Urinary bladder (tissue), 3 donors: ENCODE measurements at regions not wholly inside any gene's neighbourhood (a gene's known extent, or its start where the extent isn't known, plus 50 kb on each side); places are given as distances from the start of the nearest gene placed in this dataset.
"Not testable (repeated sequence)": the region's sequence is repeated elsewhere in the genome, so short reads cannot be mapped to it uniquely, and the experiment has no call there.

ENCODE experiments used
- DNase-seq: peaks from one replicate; pipeline ENCODE4 v3.0.0-alpha.2; 2015; ENCODE audit errors: extremely low spot score
- H3K27ac ChIP-seq: one replicate; pipeline ENCODE4 v1.5.1; 2013; ENCODE audit warnings: low read depth, mild to moderate bottlenecking, moderate library complexity
- H3K36me3 ChIP-seq: one replicate; pipeline ENCODE4 v1.6.1; 2013; ENCODE audit warnings: mild to moderate bottlenecking, moderate library complexity; ENCODE audit not compliant: insufficient read depth
- H3K4me1 ChIP-seq: one replicate; pipeline ENCODE4 v1.6.1; 2013; ENCODE audit warnings: mild to moderate bottlenecking, moderate library complexity; ENCODE audit not compliant: insufficient read depth
- H3K4me3 ChIP-seq: one replicate; pipeline ENCODE4 v1.5.1; 2013; ENCODE audit warnings: low read depth, low read length
- WGBS: extraction: QIAGEN DNeasy Blood & Tissue Kit; methylation state at CpG from one replicate; pipeline ENCODE4 v1.1.7; 2013; 5-methylcytosine and 5-hydroxymethylcytosine counted together
- donor health status: healthy with polysubstance abuse.
- donor health status: healthy.

GRCh38 chr4:59704616-59705015 is 1495.5 kb upstream of the ADGRL3 start:
- no peak overlapping the region for H3K27ac ChIP-seq
- H3K36me3 ChIP-seq, result no peaks in the 10 kb centered on the region
- H3K4me3 ChIP-seq, result peak overlapping the region; percentile 9
- WGBS, result 75% methylated on average over 5 of the region's 5 CpGs
- DNase-seq, result no peak
- H3K4me1 ChIP-seq, result no peaks in the 10 kb centered on the region

GRCh38 chr4:59712470-59712869 is 1487.7 kb upstream of the ADGRL3 start:
- Histone ChIP-seq H3K4me1 (no peaks in the 10 kb centered on the region), H3K27ac (no peak overlapping the region), H3K4me3 (no peak overlapping the region), H3K36me3 (no peaks in the 10 kb centered on the region)
- WGBS, result 78% methylated on average over 1 of the region's 1 CpG
- DNase-seq, result no peak

GRCh38 chr4:59724286-59724685 is 1475.8 kb upstream of the ADGRL3 start:
- not testable (repeated sequence) for DNase-seq, H3K4me3 ChIP-seq, H3K4me1 ChIP-seq, H3K36me3 ChIP-seq, H3K27ac ChIP-seq
- 89% methylated on average over 9 of the region's 9 CpGs for WGBS

GRCh38 chr4:59727745-59728144 is 1472.4 kb upstream of the ADGRL3 start:
- Histone ChIP-seq H3K4me1 (no peaks in the 10 kb centered on the region), H3K36me3 (no peaks in the 10 kb centered on the region), H3K27ac (no peak overlapping the region), H3K4me3 (no peak overlapping the region)
- 93% methylated on average over 1 of the region's 1 CpG for WGBS
- no peak for DNase-seq

- no peak for DNase-seq
- Histone ChIP-seq H3K4me1 (no peaks in the 10 kb centered on the region), H3K27ac (no peak overlapping the region), H3K4me3 (no peak overlapping the region), H3K36me3 (no peaks in the 10 kb centered on the region)
- 81% methylated on average over 1 of the region's 1 CpG for WGBS
These were observed 1471.6 kb upstream of the ADGRL3 start for GRCh38 chr4:59728496-59728895.

GRCh38 chr4:59729321-59729720 is 1470.8 kb upstream of the ADGRL3 start:
- no peaks in the 10 kb centered on the region for H3K36me3 ChIP-seq
- no peaks in the 10 kb centered on the region for H3K4me1 ChIP-seq
- H3K4me3 ChIP-seq, result no peak overlapping the region
- no peak for DNase-seq
- H3K27ac ChIP-seq, result no peak overlapping the region
- WGBS, result 77% methylated on average over 2 of the region's 2 CpGs

GRCh38 chr4:59748433-59748832 is 1451.7 kb upstream of the ADGRL3 start:
- Histone ChIP-seq H3K27ac (no peak overlapping the region), H3K4me3 (no peak overlapping the region), H3K4me1 (no peaks in the 10 kb centered on the region), H3K36me3 (no peaks in the 10 kb centered on the region)
- WGBS, result 99% methylated on average over 1 of the region's 1 CpG
- DNase-seq, result no peak

- Histone ChIP-seq H3K27ac (no peak overlapping the region), H3K4me1 (no peaks in the 10 kb centered on the region), H3K36me3 (no peaks in the 10 kb centered on the region), H3K4me3 (no peak overlapping the region)
- DNase-seq, result no peak
- WGBS, result 81% methylated on average over 9 of the region's 9 CpGs
These were observed 1440.9 kb upstream of the ADGRL3 start for GRCh38 chr4:59759082-59759825.

- Histone ChIP-seq H3K36me3 (no peaks in the 10 kb centered on the region), H3K4me3 (no peak overlapping the region), H3K4me1 (no peaks in the 10 kb centered on the region), H3K27ac (no peak overlapping the region)
- 87% methylated on average over 4 of the region's 4 CpGs for WGBS
- no peak for DNase-seq
These were observed 1437.8 kb upstream of the ADGRL3 start for GRCh38 chr4:59762344-59762743.

- Histone ChIP-seq H3K4me3 (no peak overlapping the region), H3K27ac (no peak overlapping the region), H3K4me1 (no peaks in the 10 kb centered on the region), H3K36me3 (no peaks in the 10 kb centered on the region)
- no peak for DNase-seq
These were observed 1429.4 kb upstream of the ADGRL3 start for GRCh38 chr4:59770601-59771264.

GRCh38 chr4:59772641-59773139 is 1427.4 kb upstream of the ADGRL3 start:
- H3K36me3 ChIP-seq, result no peaks in the 10 kb centered on the region
- 78% methylated on average over 1 of the region's 1 CpG for WGBS

GRCh38 chr4:59780271-59780670 is 1419.9 kb upstream of the ADGRL3 start:
- 71% methylated on average over 3 of the region's 3 CpGs for WGBS
- H3K36me3 ChIP-seq, H3K4me1 ChIP-seq, DNase-seq, H3K27ac ChIP-seq, H3K4me3 ChIP-seq: not testable (repeated sequence)

More at GRCh38 chr4:59772641-59773139, 1427.4 kb upstream of the ADGRL3 start:
- H3K4me1 ChIP-seq, result no peaks in the 10 kb centered on the region
- DNase-seq, result no peak
- H3K4me3 ChIP-seq, result no peak overlapping the region
- no peak overlapping the region for H3K27ac ChIP-seq

GRCh38 chr4:59805176-59805575 is 1395.0 kb upstream of the ADGRL3 start:
- Histone ChIP-seq H3K4me3 (no peak overlapping the region), H3K4me1 (no peaks in the 10 kb centered on the region), H3K27ac (no peak overlapping the region), H3K36me3 (no peaks in the 10 kb centered on the region)
- DNase-seq, result no peak
- 100% methylated on average over 1 of the region's 1 CpG for WGBS

- no peaks in the 10 kb centered on the region for H3K4me1 ChIP-seq
- WGBS, result 48% methylated on average over 4 of the region's 4 CpGs
- H3K27ac ChIP-seq, result no peak overlapping the region
- no peak for DNase-seq
- H3K4me3 ChIP-seq, result no peak overlapping the region
- H3K36me3 ChIP-seq, result no peaks in the 10 kb centered on the region
These were observed 1385.6 kb upstream of the ADGRL3 start for GRCh38 chr4:59814402-59815010.
